OCI-LY1 (cell line): ENCODE measurements at regions not wholly inside any gene's neighbourhood (a gene's known extent, or its start where the extent isn't known, plus 50 kb on each side); places are given as distances from the start of the nearest gene placed in this dataset.

ENCODE experiments used
- CTCF ChIP-seq: fragments of 200-600 bp; sonication (generic), shearing (Covaris generic); IDR thresholded peaks from 2 replicates; pipeline ENCODE4 v1.5.1; 2017; ENCODE audit warnings: mild to moderate bottlenecking, antibody characterized with exemption, low read length, moderate library complexity, mixed read lengths
- EZH2 ChIP-seq: fragments of 200-600 bp; sonication (generic), shearing (Covaris generic); IDR thresholded peaks from 2 replicates; pipeline ENCODE4 v1.8.0; 2017; ENCODE audit warnings: borderline replicate concordance, mixed run types, mild to moderate bottlenecking, antibody characterized with exemption, low read length, moderate library complexity, mixed read lengths

GRCh38 chr2:22801970-22802369, 583.0 kb upstream of the KLHL29 start:
- TF ChIP-seq CTCF (no peak), EZH2 (no peak)
